ENCODE measurements at regions not wholly inside any gene's neighbourhood (a gene's known extent, or its start where the extent isn't known, plus 50 kb on each side); places are given as distances from the start of the nearest gene placed in this dataset.
"Not testable (repeated sequence)": the region's sequence is repeated elsewhere in the genome, so short reads cannot be mapped to it uniquely, and the experiment has no call there.

DNA sequence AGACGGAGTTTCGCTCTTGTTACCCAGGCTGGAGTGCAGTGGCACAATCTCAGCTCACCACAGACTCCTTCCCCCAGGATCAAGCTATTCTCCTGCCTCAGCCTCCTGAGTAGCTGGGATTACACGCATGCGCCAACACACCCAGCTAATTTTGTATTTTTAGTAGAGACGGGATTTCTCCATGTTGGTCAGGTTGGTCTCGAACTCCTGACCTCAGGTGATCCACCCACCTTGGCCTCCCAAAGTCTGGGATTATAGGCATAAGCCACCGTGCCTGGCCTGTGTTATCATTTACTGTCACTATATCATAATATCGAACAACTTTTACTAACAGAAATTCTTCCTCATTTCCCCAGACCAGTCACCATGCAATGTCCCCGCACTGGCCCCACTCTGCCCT is 104.0 kb upstream of the DLG1 start:
- TF ChIP-seq CTCF (conservative IDR thresholded peaks at IDR 0.05; ENCODE audit: low read length); EZH2phosphoT487 (IDR thresholded peaks at IDR 0.05; ENCODE audit: borderline replicate concordance, low read depth, low read length): not testable (repeated sequence)
